ENCODE measurements at regions not wholly inside any gene's neighbourhood (a gene's known extent, or its start where the extent isn't known, plus 50 kb on each side); places are given as distances from the start of the nearest gene placed in this dataset.

- POLR2A ChIA-PET = no interaction called here
- CTCF ChIA-PET = interaction anchor here (1.0 to 1.3 kb wide), 3 partner anchors 12 to 1477 kb away, joined by 3 to 4 read pairs (median 3); no protein-coding TSS in a partner anchor
- no peak for DNase-seq (ENCODE audit: low read depth, low spot score)
- TF ChIP-seq CTCF (IDR thresholded peaks at IDR 0.05; ENCODE audit: insufficient read depth, low read length, missing control alignments) = no peak
- no peak overlapping the region for H3K4me3 ChIP-seq (ENCODE audit: low read depth, low read length)
Observed at GRCh38 chr13:73742982-73743381, 391.2 kb downstream of the KLF12 start.

GRCh38 chr13:73741742-73742141, 392.5 kb downstream of the KLF12 start:
- ChIA-PET CTCF (interaction anchor here (1.1 to 1.4 kb wide), 3 partner anchors 11 to 19 kb away, joined by 3 to 4 read pairs (median 3); no protein-coding TSS in a partner anchor), POLR2A (no interaction called here)
- no peak overlapping the region for H3K4me3 ChIP-seq (ENCODE audit: low read depth, low read length)
- DNase-seq (ENCODE audit: low read depth, low spot score) = no peak
- TF ChIP-seq CTCF (IDR thresholded peaks at IDR 0.05; ENCODE audit: insufficient read depth, low read length, missing control alignments) = no peak

- H3K4me3 ChIP-seq (ENCODE audit: low read depth, low read length) = no peak overlapping the region
- CTCF ChIA-PET = interaction anchor here (1.1 to 1.4 kb wide), 2 partner anchors 11 to 18 kb away, joined by 3 read pairs; no protein-coding TSS in a partner anchor
- no peak for DNase-seq (ENCODE audit: low read depth, low spot score)
Observed at GRCh38 chr13:73741111-73741510, 393.1 kb downstream of the KLF12 start.

GRCh38 chr13:73740666-73741065, 393.5 kb downstream of the KLF12 start:
- CTCF ChIA-PET = interaction anchor here (1.1 to 1.4 kb wide), 2 partner anchors 10 to 18 kb away, joined by 3 read pairs; no protein-coding TSS in a partner anchor
- TF ChIP-seq CTCF (IDR thresholded peaks at IDR 0.05; ENCODE audit: insufficient read depth, low read length, missing control alignments) = no peak
- H3K4me3 ChIP-seq (ENCODE audit: low read depth, low read length) = no peak overlapping the region
- POLR2A ChIA-PET = no interaction called here
- no peak for DNase-seq (ENCODE audit: low read depth, low spot score)

More at GRCh38 chr13:73741111-73741510, 393.1 kb downstream of the KLF12 start:
- POLR2A ChIA-PET = no interaction called here
- TF ChIP-seq CTCF (IDR thresholded peaks at IDR 0.05; ENCODE audit: insufficient read depth, low read length, missing control alignments) = no peak

GRCh38 chr13:73739394-73739793, 394.8 kb downstream of the KLF12 start:
- ChIA-PET POLR2A (no interaction called here), CTCF (interaction anchor here (0.9 kb wide), 1 partner anchor 15 kb away, joined by 6 read pairs; no protein-coding TSS in a partner anchor)
- no peak for TF ChIP-seq CTCF (IDR thresholded peaks at IDR 0.05; ENCODE audit: insufficient read depth, low read length, missing control alignments)
- no peak overlapping the region for H3K4me3 ChIP-seq (ENCODE audit: low read depth, low read length)
- no peak for DNase-seq (ENCODE audit: low read depth, low spot score)

GRCh38 chr13:73738626-73739025, 395.6 kb downstream of the KLF12 start:
- DNase-seq (ENCODE audit: low read depth, low spot score) = no peak
- H3K4me3 ChIP-seq (ENCODE audit: low read depth, low read length) = no peak overlapping the region
- no peak for TF ChIP-seq CTCF (IDR thresholded peaks at IDR 0.05; ENCODE audit: insufficient read depth, low read length, missing control alignments)
- ChIA-PET CTCF (no interaction called here), POLR2A (no interaction called here)
